ENCODE measurements at regions not wholly inside any gene's neighbourhood (a gene's known extent, or its start where the extent isn't known, plus 50 kb on each side); places are given as distances from the start of the nearest gene placed in this dataset. TPM values are rescaled to one million over a fixed set of nuclear protein-coding genes. Genes with fewer than 3 reads are reported as not detected.

Small RNAs in the stretch of these regions (microRNA-seq; reads per million reads assigned to microRNA genes)
- not detected for gene MIR2054

All from Right ventricle myocardium superior (tissue), 1 donor.